HG02798 (cell line): ENCODE measurements at regions not wholly inside any gene's neighbourhood (a gene's known extent, or its start where the extent isn't known, plus 50 kb on each side); places are given as distances from the start of the nearest gene placed in this dataset.

Source experiments
- ATAC-seq: cut with Tn5 transposase; IDR thresholded peaks from one replicate; pipeline ENCODE4 v1.9.1; 2021; ENCODE audit warnings: mild to moderate bottlenecking; ENCODE audit not compliant: unreplicated experiment, poor library complexity

- no peak for ATAC-seq
These were observed 223.9 kb downstream of the PRL start for GRCh38 chr6:22072949-22073348.

GRCh38 chr6:22073516-22074198 is 223.2 kb downstream of the PRL start:
- ATAC-seq: no peak

- no peak for ATAC-seq
These were observed 218.5 kb downstream of the PRL start for GRCh38 chr6:22078288-22078687.

GRCh38 chr6:22078802-22079545 is 217.9 kb downstream of the PRL start:
- ATAC-seq: no peak

GRCh38 chr6:22079783-22080182 is 217.1 kb downstream of the PRL start:
- no peak for ATAC-seq

GRCh38 chr6:22081709-22082108 is 215.1 kb downstream of the PRL start:
- ATAC-seq: peak; percentile 61

GRCh38 chr6:22082218-22082617 is 214.6 kb downstream of the PRL start:
- ATAC-seq: no peak

- no peak for ATAC-seq
These were observed 213.7 kb downstream of the PRL start for GRCh38 chr6:22083119-22083518.

GRCh38 chr6:22087960-22088706 is 208.7 kb downstream of the PRL start:
- ATAC-seq: no peak

- ATAC-seq: no peak
These were observed 205.3 kb downstream of the PRL start for GRCh38 chr6:22091424-22091948.

- ATAC-seq: no peak
These were observed 201.0 kb downstream of the PRL start for GRCh38 chr6:22095836-22096235.

GRCh38 chr6:22098601-22099031 is 198.2 kb downstream of the PRL start:
- no peak for ATAC-seq

- ATAC-seq: no peak
These were observed 197.6 kb downstream of the PRL start for GRCh38 chr6:22099231-22099630.

GRCh38 chr6:22099923-22100322 is 196.9 kb downstream of the PRL start:
- ATAC-seq: no peak

- no peak for ATAC-seq
These were observed 195.7 kb downstream of the PRL start for GRCh38 chr6:22101163-22101562.

- peak; percentile 85 for ATAC-seq
These were observed 194.2 kb downstream of the PRL start for GRCh38 chr6:22102671-22103070.

- ATAC-seq: no peak
These were observed 190.4 kb downstream of the PRL start for GRCh38 chr6:22106451-22106850.

- ATAC-seq: no peak
These were observed 189.9 kb downstream of the PRL start for GRCh38 chr6:22106961-22107360.

GRCh38 chr6:22108199-22108598 is 188.6 kb downstream of the PRL start:
- ATAC-seq: no peak

GRCh38 chr6:22110061-22110460 is 186.8 kb downstream of the PRL start:
- ATAC-seq: no peak

- no peak for ATAC-seq
These were observed 184.4 kb downstream of the PRL start for GRCh38 chr6:22112461-22112860.
